Erythroblast (primary cell): ENCODE measurements at regions not wholly inside any gene's neighbourhood (a gene's known extent, or its start where the extent isn't known, plus 50 kb on each side); places are given as distances from the start of the nearest gene placed in this dataset.

Experiments used
- GATA1 ChIP-seq: IDR thresholded peaks from 2 replicates; pipeline ENCODE4 v1.6.1; 2011; ENCODE audit warnings: low read depth, mild to moderate bottlenecking, control low read depth, low read length, moderate library complexity
- POLR2A ChIP-seq: IDR thresholded peaks from 2 replicates; pipeline ENCODE4 v1.6.1; 2011; ENCODE audit warnings: mild to moderate bottlenecking, low read length

DNA sequence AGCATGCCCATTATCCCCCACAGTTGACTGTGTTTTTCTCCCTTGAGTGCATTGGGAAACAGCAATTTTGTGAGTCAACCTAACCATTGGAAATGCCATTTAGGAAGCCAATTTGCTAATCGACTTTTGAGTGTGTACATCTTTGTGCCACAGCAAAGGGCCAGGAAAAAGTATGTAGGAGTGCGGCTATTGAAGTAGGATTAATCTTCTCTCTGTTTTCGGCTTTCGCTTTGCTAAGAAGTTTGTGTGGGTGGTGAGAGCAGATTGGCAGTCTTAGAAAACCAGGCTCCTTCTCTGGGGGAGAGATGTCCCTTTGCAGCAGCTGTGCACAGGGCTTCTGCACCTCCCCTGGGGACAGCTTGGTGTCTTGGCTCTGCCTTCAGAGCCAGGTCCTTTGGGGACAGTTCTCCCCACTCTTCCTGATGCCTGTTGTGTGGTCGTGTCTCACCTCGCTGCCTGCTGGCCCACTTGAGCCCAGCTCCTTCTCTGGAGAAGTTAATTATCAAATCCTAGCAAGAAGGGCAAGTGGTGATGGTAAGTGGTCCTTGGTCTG lies 74.5 kb downstream of the GEMIN8 start:
- no peak for TF ChIP-seq POLR2A
- TF ChIP-seq GATA1: no peak
